ENCODE measurements at regions not wholly inside any gene's neighbourhood (a gene's known extent, or its start where the extent isn't known, plus 50 kb on each side); places are given as distances from the start of the nearest gene placed in this dataset.

- H3K4me3 ChIP-seq (ENCODE audit: low read length) = no peak overlapping the region
- no peak overlapping the region for H3K4me2 ChIP-seq (ENCODE audit: low read depth, low read length)
- no peaks in the 10 kb centered on the region for H4K20me1 ChIP-seq (ENCODE audit: insufficient read depth, low read length)
- no peaks in the 10 kb centered on the region for H3K36me3 ChIP-seq (replicated peaks; ENCODE audit: insufficient read depth, low read length)
- no peaks in the 10 kb centered on the region for H3K4me1 ChIP-seq (ENCODE audit: low read length)
- TF ChIP-seq CTCF (IDR thresholded peaks at IDR 0.05; ENCODE audit: low read length) (no peak), EZH2 (optimal IDR thresholded peaks at IDR 0.05; ENCODE audit: low read depth, low read length) (no peak), EZH2phosphoT487 (IDR thresholded peaks at IDR 0.05; ENCODE audit: low read length) (no peak)
- H3K27me3 ChIP-seq (replicated peaks; ENCODE audit: insufficient read depth, low read length) = no peaks in the 10 kb centered on the region
- DNase-seq = no peak
- no peaks in the 10 kb centered on the region for H3K79me2 ChIP-seq (ENCODE audit: low read length)
- H3K27ac ChIP-seq (ENCODE audit: low read length) = no peak overlapping the region
- no peaks in the 10 kb centered on the region for H3K9me3 ChIP-seq (replicated peaks; ENCODE audit: insufficient read depth, low read length)
- no peaks in the 10 kb centered on the region for H3F3A ChIP-seq (ENCODE audit: insufficient read depth, low read length)
- no peak overlapping the region for H3K9ac ChIP-seq (ENCODE audit: low read length)
- no peaks in the 10 kb centered on the region for H3K9me2 ChIP-seq (replicated peaks; ENCODE audit: insufficient read depth, low read length)
- no peak overlapping the region for H2AFZ ChIP-seq (ENCODE audit: low read length)
Measured at GRCh38 chr6:90780778-90781177, 193.9 kb upstream of the MAP3K7 start.

GRCh38 chr6:90780141-90780540 is 193.3 kb upstream of the MAP3K7 start:
- no peak for DNase-seq
- no peak overlapping the region for H3K4me3 ChIP-seq (ENCODE audit: low read length)
- H3K9me3 ChIP-seq (replicated peaks; ENCODE audit: insufficient read depth, low read length) = no peaks in the 10 kb centered on the region
- H2AFZ ChIP-seq (ENCODE audit: low read length) = no peak overlapping the region
- no peak overlapping the region for H3K27ac ChIP-seq (ENCODE audit: low read length)
- no peaks in the 10 kb centered on the region for H3K4me1 ChIP-seq (ENCODE audit: low read length)
- no peaks in the 10 kb centered on the region for H3F3A ChIP-seq (ENCODE audit: insufficient read depth, low read length)
- no peaks in the 10 kb centered on the region for H3K9me2 ChIP-seq (replicated peaks; ENCODE audit: insufficient read depth, low read length)
- H3K36me3 ChIP-seq (replicated peaks; ENCODE audit: insufficient read depth, low read length) = no peaks in the 10 kb centered on the region
- no peak overlapping the region for H3K9ac ChIP-seq (ENCODE audit: low read length)
- H4K20me1 ChIP-seq (ENCODE audit: insufficient read depth, low read length) = no peaks in the 10 kb centered on the region
- no peaks in the 10 kb centered on the region for H3K79me2 ChIP-seq (ENCODE audit: low read length)
- no peak for TF ChIP-seq CTCF (IDR thresholded peaks at IDR 0.05; ENCODE audit: low read length)
- no peak for TF ChIP-seq EZH2 (optimal IDR thresholded peaks at IDR 0.05; ENCODE audit: low read depth, low read length)
- TF ChIP-seq EZH2phosphoT487 (IDR thresholded peaks at IDR 0.05; ENCODE audit: low read length) = no peak
- no peak overlapping the region for H3K4me2 ChIP-seq (ENCODE audit: low read depth, low read length)
- no peaks in the 10 kb centered on the region for H3K27me3 ChIP-seq (replicated peaks; ENCODE audit: insufficient read depth, low read length)

GRCh38 chr6:90778417-90779203 is 191.7 kb upstream of the MAP3K7 start:
- Histone ChIP-seq H3K4me2 (ENCODE audit: low read depth, low read length) (no peak overlapping the region), H4K20me1 (ENCODE audit: insufficient read depth, low read length) (no peaks in the 10 kb centered on the region), H3K9ac (ENCODE audit: low read length) (no peak overlapping the region), H3K4me3 (ENCODE audit: low read length) (no peak overlapping the region), H3K4me1 (ENCODE audit: low read length) (no peaks in the 10 kb centered on the region), H3K36me3 (replicated peaks; ENCODE audit: insufficient read depth, low read length) (no peaks in the 10 kb centered on the region), H3K9me3 (replicated peaks; ENCODE audit: insufficient read depth, low read length) (no peaks in the 10 kb centered on the region), H3K9me2 (replicated peaks; ENCODE audit: insufficient read depth, low read length) (no peaks in the 10 kb centered on the region), H3K27me3 (replicated peaks; ENCODE audit: insufficient read depth, low read length) (no peaks in the 10 kb centered on the region), H3F3A (ENCODE audit: insufficient read depth, low read length) (no peaks in the 10 kb centered on the region), H2AFZ (ENCODE audit: low read length) (no peak overlapping the region), H3K27ac (ENCODE audit: low read length) (no peak overlapping the region), H3K79me2 (ENCODE audit: low read length) (no peaks in the 10 kb centered on the region)
- no peak for DNase-seq
- no peak for TF ChIP-seq EZH2 (optimal IDR thresholded peaks at IDR 0.05; ENCODE audit: low read depth, low read length)

GRCh38 chr6:90770778-90771177 is 183.9 kb upstream of the MAP3K7 start:
- H3K27ac ChIP-seq (ENCODE audit: low read length) = no peak overlapping the region
- H3K79me2 ChIP-seq (ENCODE audit: low read length) = no peaks in the 10 kb centered on the region
- H3K36me3 ChIP-seq (replicated peaks; ENCODE audit: insufficient read depth, low read length) = no peaks in the 10 kb centered on the region
- no peak overlapping the region for H2AFZ ChIP-seq (ENCODE audit: low read length)
- H3K27me3 ChIP-seq (replicated peaks; ENCODE audit: insufficient read depth, low read length) = no peaks in the 10 kb centered on the region
- no peak overlapping the region for H3K4me2 ChIP-seq (ENCODE audit: low read depth, low read length)
- H3F3A ChIP-seq (ENCODE audit: insufficient read depth, low read length) = no peaks in the 10 kb centered on the region
- H4K20me1 ChIP-seq (ENCODE audit: insufficient read depth, low read length) = no peaks in the 10 kb centered on the region
- no peaks in the 10 kb centered on the region for H3K4me1 ChIP-seq (ENCODE audit: low read length)
- no peaks in the 10 kb centered on the region for H3K9me2 ChIP-seq (replicated peaks; ENCODE audit: insufficient read depth, low read length)
- no peak overlapping the region for H3K4me3 ChIP-seq (ENCODE audit: low read length)
- no peaks in the 10 kb centered on the region for H3K9me3 ChIP-seq (replicated peaks; ENCODE audit: insufficient read depth, low read length)
- TF ChIP-seq EZH2 (optimal IDR thresholded peaks at IDR 0.05; ENCODE audit: low read depth, low read length) (no peak), EZH2phosphoT487 (IDR thresholded peaks at IDR 0.05; ENCODE audit: low read length) (no peak), CTCF (IDR thresholded peaks at IDR 0.05; ENCODE audit: low read length) (no peak)
- DNase-seq = no peak
- H3K9ac ChIP-seq (ENCODE audit: low read length) = no peak overlapping the region

All from MM.1S (cell line).